Ovary (tissue), 3 donors: ENCODE measurements at regions not wholly inside any gene's neighbourhood (a gene's known extent, or its start where the extent isn't known, plus 50 kb on each side); places are given as distances from the start of the nearest gene placed in this dataset.

Experiments used
- CTCF ChIP-seq, 3 donors: fragments of 450-650 bp in 2 of 3; fragments of 200-600 bp in 1 of 3; IDR thresholded peaks; one replicate each; pipeline versions ENCODE4 v1.5.1 to v1.8.0; 2016 to 2022; ENCODE audit warnings: antibody characterized with exemption in 3 of 3, mild to moderate bottlenecking in 1 of 3
- EP300 ChIP-seq: sonication (generic); formaldehyde crosslinking; IDR thresholded peaks from one replicate; pipeline ENCODE4 v1.6.1; 2017; ENCODE audit warnings: antibody characterized with exemption
- POLR2A ChIP-seq: fragments of 450-650 bp; IDR thresholded peaks from one replicate; pipeline ENCODE4 v1.6.1; 2017; ENCODE audit warnings: antibody characterized with exemption, mild to moderate bottlenecking, moderate library complexity
- donor health status: DM: no; HTN: no; CAD: no.

GRCh38 chr4:64682481-64682880, 273.2 kb upstream of the TECRL start:
- TF ChIP-seq POLR2A (no peak), CTCF (IDR thresholded peaks at IDR 0.05) (no peak), EP300 (no peak)
